WTC11 (cell line): ENCODE measurements at regions not wholly inside any gene's neighbourhood (a gene's known extent, or its start where the extent isn't known, plus 50 kb on each side); places are given as distances from the start of the nearest gene placed in this dataset.

Source experiments
- CREB1 ChIP-seq: sonication (generic); formaldehyde crosslinking; IDR thresholded peaks from 2 replicates; pipeline ENCODE4 v1.8.0; 2023; ENCODE audit warnings: mild to moderate bottlenecking, missing genetic modification reagents
- SP1 ChIP-seq: sonication (generic); formaldehyde crosslinking; conservative IDR thresholded peaks from 2 replicates; pipeline ENCODE4 v1.8.1; 2022; ENCODE audit warnings: missing genetic modification reagents

- TF ChIP-seq SP1 (CRISPR knock-in tag) (no peak), CREB1 (CRISPR knock-in tag) (no peak)
Measured at GRCh38 chr1:115413621-115414020, 75.6 kb upstream of the NGF start.
